Gastroesophageal sphincter (tissue), 3 donors: ENCODE measurements at regions not wholly inside any gene's neighbourhood (a gene's known extent, or its start where the extent isn't known, plus 50 kb on each side); places are given as distances from the start of the nearest gene placed in this dataset.

Experiments used
- EP300 ChIP-seq: sonication (generic); formaldehyde crosslinking; IDR thresholded peaks from one replicate; pipeline ENCODE4 v1.6.1; 2017; ENCODE audit warnings: antibody characterized with exemption, mild to moderate bottlenecking
- POLR2A ChIP-seq, 2 donors: fragments of 450-650 bp; IDR thresholded peaks; one replicate each; pipeline ENCODE4 v1.6.1; 2017; ENCODE audit warnings: antibody characterized with exemption in 2 of 2, mild to moderate bottlenecking in 2 of 2, moderate library complexity in 1 of 2
- POLR2AphosphoS5 ChIP-seq: sonication (generic); formaldehyde crosslinking; IDR thresholded peaks from one replicate; pipeline ENCODE4 v1.6.1; 2017; ENCODE audit warnings: antibody characterized with exemption
- TF ChIP-seq, protein P1 (sequence below), 4 experiments: fragments of 200-600 bp in 2 of 4; fragments of 450-650 bp in 2 of 4; sonication (generic) in 1 of 4; IDR thresholded peaks; one replicate each; pipeline ENCODE4 v1.5.1; 2017 to 2019; ENCODE audit warnings: antibody characterized with exemption in 4 of 4, mild to moderate bottlenecking in 2 of 4, moderate library complexity in 2 of 4

DNA sequence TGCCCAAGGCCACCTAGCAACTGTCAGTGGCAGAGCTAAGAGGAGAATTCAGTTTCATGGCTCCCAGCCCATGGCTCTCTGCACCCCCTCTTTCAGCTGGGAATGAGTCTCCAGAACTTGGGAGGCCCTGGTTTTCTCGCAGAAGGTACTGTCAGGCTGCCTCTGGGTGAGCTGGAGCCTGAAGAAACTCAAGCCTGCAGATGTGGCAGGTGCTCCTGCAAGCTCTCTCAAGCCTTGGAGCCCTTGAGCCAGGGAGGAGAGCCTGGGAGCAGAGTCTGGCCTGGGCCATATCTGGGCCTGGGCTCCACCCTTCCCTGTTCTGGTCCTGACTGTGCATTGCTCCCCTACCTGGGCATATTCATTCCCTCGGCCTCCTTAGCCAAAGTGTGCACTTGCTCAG, 74.4 kb upstream of the TLE3 start:
- TF ChIP-seq POLR2A (IDR thresholded peaks at IDR 0.05), result no peak
- no peak for TF ChIP-seq EP300
- TF ChIP-seq, protein P1, sequence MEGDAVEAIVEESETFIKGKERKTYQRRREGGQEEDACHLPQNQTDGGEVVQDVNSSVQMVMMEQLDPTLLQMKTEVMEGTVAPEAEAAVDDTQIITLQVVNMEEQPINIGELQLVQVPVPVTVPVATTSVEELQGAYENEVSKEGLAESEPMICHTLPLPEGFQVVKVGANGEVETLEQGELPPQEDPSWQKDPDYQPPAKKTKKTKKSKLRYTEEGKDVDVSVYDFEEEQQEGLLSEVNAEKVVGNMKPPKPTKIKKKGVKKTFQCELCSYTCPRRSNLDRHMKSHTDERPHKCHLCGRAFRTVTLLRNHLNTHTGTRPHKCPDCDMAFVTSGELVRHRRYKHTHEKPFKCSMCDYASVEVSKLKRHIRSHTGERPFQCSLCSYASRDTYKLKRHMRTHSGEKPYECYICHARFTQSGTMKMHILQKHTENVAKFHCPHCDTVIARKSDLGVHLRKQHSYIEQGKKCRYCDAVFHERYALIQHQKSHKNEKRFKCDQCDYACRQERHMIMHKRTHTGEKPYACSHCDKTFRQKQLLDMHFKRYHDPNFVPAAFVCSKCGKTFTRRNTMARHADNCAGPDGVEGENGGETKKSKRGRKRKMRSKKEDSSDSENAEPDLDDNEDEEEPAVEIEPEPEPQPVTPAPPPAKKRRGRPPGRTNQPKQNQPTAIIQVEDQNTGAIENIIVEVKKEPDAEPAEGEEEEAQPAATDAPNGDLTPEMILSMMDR (IDR thresholded peaks at IDR 0.05), result no peak
- no peak for TF ChIP-seq POLR2AphosphoS5
